A549 (cell line): ENCODE measurements at regions not wholly inside any gene's neighbourhood (a gene's known extent, or its start where the extent isn't known, plus 50 kb on each side); places are given as distances from the start of the nearest gene placed in this dataset.
A peak's percentile ranks its signal among the peaks of the same experiment; 100 is the strongest.

ENCODE experiments used
- ATAC-seq, 2 experiments: fragments of 200-7000 bp in 1 of 2; fragments of >200 bp in 1 of 2; cut with Nextera tagmentation in 1 of 2; cut with Tn5 transposase in 1 of 2; 3 replicates each; pipeline versions ENCODE4 v1.8.0 to v1.9.1; 2018 to 2020; ENCODE audit warnings: mild to moderate bottlenecking in 1 of 2, moderate library complexity in 1 of 2
- CTCF ChIA-PET: fragments of 300-600 bp; sonication (Branson Sonifier 250); formaldehyde crosslinking; extraction: SDS; loops from one replicate; lab custom pipeline; 2021; ENCODE audit warnings: antibody characterized with exemption, inconsistent platforms; lab: Yijun Ruan, JAX
- POLR2A ChIA-PET: fragments of 350-600 bp; formaldehyde crosslinking; extraction: SDS; loops from one replicate; lab custom pipeline; 2021; ENCODE audit warnings: antibody characterized with exemption, inconsistent platforms; lab: Yijun Ruan, JAX
- DNase-seq, 2 experiments: peaks; one replicate each; pipeline versions ENCODE4 v3.0.0 to v3.0.0-alpha.2; 2011 to 2016; ENCODE audit warnings: low read depth in 1 of 2, low spot score in 1 of 2
- FAIRE-seq: peaks from 2 replicates; lab custom pipeline; 2011; peaks lifted over from hg19 to GRCh38; lab: Jason Lieb, UNC
- H3K27ac ChIP-seq, 2 experiments: fragments of >200 bp; sonication (Bioruptor Twin); formaldehyde crosslinking; 3 replicates each; pipeline ENCODE4 v1.5.1; 2016 to 2017
- H3K4me1 ChIP-seq: fragments of >200 bp; sonication (Bioruptor Twin); formaldehyde crosslinking; 3 replicates; pipeline ENCODE4 v1.6.1; 2016
- H3K4me2 ChIP-seq: fragments of >200 bp; sonication (Bioruptor Twin); formaldehyde crosslinking; 3 replicates; pipeline ENCODE4 v1.6.1; 2016
- H3K4me3 ChIP-seq: fragments of >200 bp; sonication (Bioruptor Twin); formaldehyde crosslinking; 3 replicates; pipeline ENCODE4 v1.5.1; 2016
- H3K9me3 ChIP-seq: fragments of >200 bp; sonication (Bioruptor Twin); formaldehyde crosslinking; 3 replicates; pipeline ENCODE4 v1.6.1; 2016
- ATOH8 ChIP-seq: fragments of 250-450 bp; sonication (Bioruptor Pico); IDR thresholded peaks from 2 replicates; pipeline ENCODE4 v1.5.0; 2020; ENCODE audit warnings: low read depth, mild to moderate bottlenecking, moderate library complexity
- CBX2 ChIP-seq: fragments of 200-600 bp; sonication (generic); IDR thresholded peaks from 2 replicates; pipeline ENCODE4 v1.6.1; 2016; ENCODE audit warnings: low read depth, mild to moderate bottlenecking, borderline replicate concordance
- CHD2 ChIP-seq: fragments of 150-350 bp; IDR thresholded peaks from 2 replicates; pipeline ENCODE4 v1.6.1; 2014; ENCODE audit warnings: low read length; ENCODE audit not compliant: partially characterized antibody
- FOSL2 ChIP-seq, 2 experiments: fragments of 450-650 bp in 1 of 2; fragments of >200 bp in 1 of 2; sonication (Bioruptor Twin) in 1 of 2; formaldehyde crosslinking; IDR thresholded peaks; 2 replicates each; pipeline versions ENCODE4 v1.5.0 to v1.6.1; 2016 to 2020; ENCODE audit warnings: mild to moderate bottlenecking in 1 of 2, moderate library complexity in 1 of 2
- GATA3 ChIP-seq: IDR thresholded peaks from 2 replicates; pipeline ENCODE4 v1.6.1; 2012; ENCODE audit warnings: borderline replicate concordance
- HOXB13 ChIP-seq: fragments of 250-450 bp; sonication (Bioruptor Pico); IDR thresholded peaks from 2 replicates; pipeline ENCODE4 v1.5.0; 2020; ENCODE audit warnings: low read depth, mild to moderate bottlenecking, moderate library complexity
- HOXB5 ChIP-seq: fragments of 250-450 bp; sonication (Bioruptor Pico); IDR thresholded peaks from 2 replicates; pipeline ENCODE4 v1.5.0; 2020; ENCODE audit warnings: mild to moderate bottlenecking, moderate library complexity
- KDM5A ChIP-seq: fragments of 200-600 bp; sonication (generic); IDR thresholded peaks from 2 replicates; pipeline ENCODE4 v1.6.1; 2016; ENCODE audit warnings: antibody characterized with exemption, mild to moderate bottlenecking
- MAFK ChIP-seq: fragments of 450-650 bp; IDR thresholded peaks from 2 replicates; pipeline ENCODE4 v1.6.1; 2014; ENCODE audit not compliant: partially characterized antibody
- NFE2L2 ChIP-seq: fragments of 150-350 bp; conservative IDR thresholded peaks from 2 replicates; pipeline ENCODE4 v1.6.1; 2014; ENCODE audit warnings: low read length
- NPAS2 ChIP-seq: fragments of 250-450 bp; sonication (Bioruptor Pico); IDR thresholded peaks from 2 replicates; pipeline ENCODE4 v1.8.0; 2022; ENCODE audit warnings: mild to moderate bottlenecking, moderate library complexity, borderline replicate concordance
- NR3C1 ChIP-seq: fragments of >200 bp; sonication (Bioruptor Twin); formaldehyde crosslinking; IDR thresholded peaks from 3 replicates; pipeline ENCODE4 v1.6.1; 2017
- PHF8 ChIP-seq: fragments of 200-600 bp; sonication (generic); IDR thresholded peaks from 2 replicates; pipeline ENCODE4 v1.6.1; 2016; ENCODE audit warnings: low read depth, mild to moderate bottlenecking, antibody characterized with exemption, moderate library complexity, borderline replicate concordance
- POLR2A ChIP-seq: IDR thresholded peaks from 2 replicates; pipeline ENCODE4 v1.6.1; 2012; ENCODE audit warnings: mild to moderate bottlenecking, low read length
- RAD21 ChIP-seq, 2 experiments: fragments of >200 bp in 1 of 2; sonication (Bioruptor Twin) in 1 of 2; formaldehyde crosslinking in 1 of 2; IDR thresholded peaks in 1 of 2; conservative IDR thresholded peaks in 1 of 2; 2 replicates in 1 of 2; 3 replicates in 1 of 2; pipeline ENCODE4 v1.6.1; 2012 to 2018; ENCODE audit warnings: inconsistent platforms in 1 of 2
- RARB ChIP-seq: fragments of 250-450 bp; sonication (Bioruptor Pico); IDR thresholded peaks from 2 replicates; pipeline ENCODE4 v1.8.0; 2021; ENCODE audit warnings: mild to moderate bottlenecking, moderate library complexity
- RCOR1 ChIP-seq: fragments of 150-350 bp; IDR thresholded peaks from 2 replicates; pipeline ENCODE4 v1.6.1; 2014; ENCODE audit warnings: antibody characterized with exemption, low read length, low read depth
- RFX5 ChIP-seq: fragments of 450-650 bp; IDR thresholded peaks from 2 replicates; pipeline ENCODE4 v1.7.1; 2014; ENCODE audit warnings: antibody characterized with exemption, mild to moderate bottlenecking, moderate library complexity
- TP53 ChIP-seq: fragments of 250-450 bp; sonication (Bioruptor Pico); IDR thresholded peaks from 2 replicates; pipeline ENCODE4 v1.5.0; 2021; ENCODE audit warnings: mild to moderate bottlenecking, moderate library complexity
- WGBS: methylation state at CpG from one replicate; pipeline ENCODE4 v1.1.6; 2017; ENCODE audit errors: missing lambda C conversion rate; 5-methylcytosine and 5-hydroxymethylcytosine counted together
- TF ChIP-seq, protein P1 (sequence below): fragments of 200-600 bp; sonication (generic); IDR thresholded peaks from 2 replicates; pipeline ENCODE4 v1.6.1; 2016; ENCODE audit warnings: antibody characterized with exemption, mild to moderate bottlenecking, moderate library complexity

DNA sequence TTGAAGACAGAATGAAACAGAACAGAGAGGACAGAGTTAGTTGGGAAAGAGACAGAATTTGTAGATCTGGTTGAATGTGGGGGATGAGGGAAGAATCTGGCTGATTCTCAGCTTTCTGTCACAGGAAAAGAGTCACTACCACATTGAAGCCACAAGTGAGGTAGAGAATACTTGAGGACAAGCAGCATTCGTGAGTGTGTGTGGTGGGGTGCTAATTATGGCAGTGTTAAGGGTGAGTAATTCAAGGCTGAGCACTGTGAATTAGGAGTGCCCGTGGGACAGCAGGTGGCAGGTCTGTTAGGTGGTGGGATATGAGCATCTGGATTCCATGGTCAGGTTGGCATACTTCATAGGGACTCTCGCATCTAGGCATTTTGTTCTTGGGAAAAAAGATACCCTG, 347.4 kb upstream of the PRICKLE1 start (continued):
- TF ChIP-seq CHD2 (no peak), NFE2L2 (no peak), PHF8 (no peak)

DNA sequence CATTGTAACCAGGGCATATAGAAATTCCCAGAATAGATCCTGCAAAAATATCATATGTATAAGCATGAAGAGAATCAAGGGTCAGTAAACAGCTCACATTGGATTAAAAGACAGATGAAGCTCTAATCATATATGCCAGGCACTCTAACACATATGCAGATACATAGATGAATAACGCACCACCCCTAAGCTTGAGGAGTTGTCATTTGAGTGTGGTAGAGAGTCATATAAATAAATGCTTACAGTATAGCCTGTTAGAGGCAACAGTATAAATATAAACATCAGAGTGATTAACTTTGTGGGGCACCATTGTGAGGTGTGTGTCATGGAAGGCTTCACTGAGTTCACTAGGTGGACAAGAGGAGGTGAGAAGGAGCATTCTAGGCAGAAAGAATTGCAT, 346.7 kb upstream of the PRICKLE1 start:
- no peak for TF ChIP-seq POLR2A
- no peak for TF ChIP-seq TP53 (CRISPR knock-in tag)
- TF ChIP-seq NPAS2 = no peak
- no peak for TF ChIP-seq HOXB13 (CRISPR knock-in tag)
- TF ChIP-seq RARB (CRISPR knock-in tag) = no peak
- TF ChIP-seq, protein P1, sequence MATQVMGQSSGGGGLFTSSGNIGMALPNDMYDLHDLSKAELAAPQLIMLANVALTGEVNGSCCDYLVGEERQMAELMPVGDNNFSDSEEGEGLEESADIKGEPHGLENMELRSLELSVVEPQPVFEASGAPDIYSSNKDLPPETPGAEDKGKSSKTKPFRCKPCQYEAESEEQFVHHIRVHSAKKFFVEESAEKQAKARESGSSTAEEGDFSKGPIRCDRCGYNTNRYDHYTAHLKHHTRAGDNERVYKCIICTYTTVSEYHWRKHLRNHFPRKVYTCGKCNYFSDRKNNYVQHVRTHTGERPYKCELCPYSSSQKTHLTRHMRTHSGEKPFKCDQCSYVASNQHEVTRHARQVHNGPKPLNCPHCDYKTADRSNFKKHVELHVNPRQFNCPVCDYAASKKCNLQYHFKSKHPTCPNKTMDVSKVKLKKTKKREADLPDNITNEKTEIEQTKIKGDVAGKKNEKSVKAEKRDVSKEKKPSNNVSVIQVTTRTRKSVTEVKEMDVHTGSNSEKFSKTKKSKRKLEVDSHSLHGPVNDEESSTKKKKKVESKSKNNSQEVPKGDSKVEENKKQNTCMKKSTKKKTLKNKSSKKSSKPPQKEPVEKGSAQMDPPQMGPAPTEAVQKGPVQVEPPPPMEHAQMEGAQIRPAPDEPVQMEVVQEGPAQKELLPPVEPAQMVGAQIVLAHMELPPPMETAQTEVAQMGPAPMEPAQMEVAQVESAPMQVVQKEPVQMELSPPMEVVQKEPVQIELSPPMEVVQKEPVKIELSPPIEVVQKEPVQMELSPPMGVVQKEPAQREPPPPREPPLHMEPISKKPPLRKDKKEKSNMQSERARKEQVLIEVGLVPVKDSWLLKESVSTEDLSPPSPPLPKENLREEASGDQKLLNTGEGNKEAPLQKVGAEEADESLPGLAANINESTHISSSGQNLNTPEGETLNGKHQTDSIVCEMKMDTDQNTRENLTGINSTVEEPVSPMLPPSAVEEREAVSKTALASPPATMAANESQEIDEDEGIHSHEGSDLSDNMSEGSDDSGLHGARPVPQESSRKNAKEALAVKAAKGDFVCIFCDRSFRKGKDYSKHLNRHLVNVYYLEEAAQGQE = no peak
- Histone ChIP-seq H3K4me3 (no peak overlapping the region), H3K4me1 (peaks cover 8% of the 10 kb centered on the region; the same call in 1 of the 3 replicates), H3K9me3 (peaks cover 12% of the 10 kb centered on the region; the same call in 1 of the 3 replicates), H3K4me2 (no peak overlapping the region), H3K27ac (no peak overlapping the region; a peak in 1 of 6 replicates)
- POLR2A ChIA-PET = no interaction called here
- no peak for FAIRE-seq
- 37% methylated on average over 1 of the region's 1 CpG for WGBS
- ATAC-seq = no peak
- CTCF ChIA-PET = interaction anchor here (1.7 kb wide), 1 partner anchor 10 kb away, joined by 3 read pairs; no protein-coding TSS in a partner anchor
- no peak for DNase-seq

DNA sequence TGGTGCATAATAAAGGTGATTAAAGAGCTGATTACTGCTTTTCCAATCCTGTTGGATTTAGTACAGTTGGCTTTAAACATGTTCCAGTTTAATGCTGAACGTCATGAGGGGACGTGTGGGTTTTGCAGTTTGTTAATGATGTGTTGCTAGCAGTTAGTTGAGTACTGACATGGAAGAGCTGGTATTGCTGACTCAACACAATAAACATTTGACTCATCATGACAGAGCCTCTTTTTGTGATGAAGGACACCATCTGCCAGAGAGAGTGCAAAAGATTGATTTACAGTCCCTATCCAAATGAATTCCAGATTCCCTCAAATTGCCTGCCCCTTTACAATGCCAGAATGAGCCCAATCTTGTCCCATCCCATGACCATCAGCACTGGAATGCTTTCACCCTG, 346.2 kb upstream of the PRICKLE1 start:
- TF ChIP-seq FOSL2 (IDR thresholded peaks at IDR 0.05) (no peak), FOSL2 (CRISPR knock-in tag; IDR thresholded peaks at IDR 0.05) (0 out of 2 replicates have a peak, but pooled peaks have one; percentile 6), NR3C1 (no peak), GATA3 (0 out of 2 replicates have a peak, but pooled peaks have one; percentile 12), HOXB5 (CRISPR knock-in tag) (no peak), MAFK (peak; percentile 98)
- H3K4me2 ChIP-seq = 0 out of 3 replicates have a peak overlapping the region, but pooled peaks have one; percentile 12
- DNase-seq (peak in 1 of 2 experiments; percentile 18), FAIRE-seq (no peak), ATAC-seq (no peak)
- WGBS = 9% methylated on average over 2 of the region's 2 CpGs
- ChIA-PET CTCF (interaction anchor here (1.7 kb wide), 1 partner anchor 11 kb away, joined by 3 read pairs; no protein-coding TSS in a partner anchor), POLR2A (no interaction called here)
- H3K4me3 ChIP-seq = no peak overlapping the region
- H3K4me1 ChIP-seq = peaks cover 8% of the 10 kb centered on the region; the same call in 1 of the 3 replicates
- no peak overlapping the region; a peak in 1 of 6 replicates for H3K27ac ChIP-seq
- H3K9me3 ChIP-seq = 0 out of 3 replicates have a peak, but pooled peaks cover 8% of the 10 kb centered on the region

DNA sequence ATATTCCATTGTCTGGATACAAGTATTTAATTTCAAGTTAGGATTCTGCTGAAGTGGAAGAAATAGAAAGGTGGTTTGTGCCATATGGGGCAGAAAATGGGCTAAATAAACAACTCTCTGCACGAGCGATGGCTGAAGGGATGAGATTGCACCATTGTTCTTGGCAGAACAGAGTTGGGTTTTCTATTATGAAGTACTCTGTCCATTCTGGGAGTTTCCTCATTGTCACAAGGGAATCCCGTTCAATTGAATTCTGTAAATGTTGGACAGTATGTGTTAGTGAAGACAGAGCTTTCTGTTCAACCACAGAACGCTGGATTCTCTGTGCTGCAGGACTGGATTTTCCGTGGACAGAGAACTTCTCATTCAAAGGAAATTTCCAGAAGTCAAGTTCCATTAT, 345.5 kb upstream of the PRICKLE1 start:
- H3K9me3 ChIP-seq = 0 out of 3 replicates have a peak, but pooled peaks cover 8% of the 10 kb centered on the region
- H3K4me3 ChIP-seq = no peak overlapping the region
- CTCF ChIA-PET = no interaction called here
- no peak overlapping the region for H3K4me2 ChIP-seq
- no peak for DNase-seq
- no peak for FAIRE-seq
- peaks cover 8% of the 10 kb centered on the region; the same call in 1 of the 3 replicates for H3K4me1 ChIP-seq
- 39% methylated on average over 5 of the region's 5 CpGs for WGBS
- no peak overlapping the region for H3K27ac ChIP-seq
- TF ChIP-seq GATA3 (no peak), CBX2 (no peak), RFX5 (no peak), RCOR1 (no peak), NFE2L2 (no peak), KDM5A (no peak), CHD2 (no peak), NPAS2 (no peak), ATOH8 (CRISPR knock-in tag) (no peak), RAD21 (conservative IDR thresholded peaks at IDR 0.05 in 1 of 2, IDR thresholded peaks at IDR 0.05 in 1 of 2) (no peak), HOXB5 (CRISPR knock-in tag) (no peak), FOSL2 (IDR thresholded peaks at IDR 0.05) (no peak), FOSL2 (CRISPR knock-in tag; IDR thresholded peaks at IDR 0.05) (no peak), NR3C1 (no peak)
- POLR2A ChIA-PET = no interaction called here
- no peak for ATAC-seq
